Ovary (tissue), 3 donors: ENCODE measurements at regions not wholly inside any gene's neighbourhood (a gene's known extent, or its start where the extent isn't known, plus 50 kb on each side); places are given as distances from the start of the nearest gene placed in this dataset.
"Not testable (repeated sequence)": the region's sequence is repeated elsewhere in the genome, so short reads cannot be mapped to it uniquely, and the experiment has no call there.

Experiments
- POLR2A ChIP-seq: fragments of 450-650 bp; IDR thresholded peaks from one replicate; pipeline ENCODE4 v1.6.1; 2017; ENCODE audit warnings: antibody characterized with exemption, mild to moderate bottlenecking, moderate library complexity
- TF ChIP-seq, protein P1 (sequence below), 3 donors: fragments of 450-650 bp in 2 of 3; fragments of 200-600 bp in 1 of 3; IDR thresholded peaks; one replicate each; pipeline versions ENCODE4 v1.5.1 to v1.8.0; 2016 to 2022; ENCODE audit warnings: antibody characterized with exemption in 3 of 3, mild to moderate bottlenecking in 1 of 3
- donor health status: DM: no; HTN: no; CAD: no.

DNA sequence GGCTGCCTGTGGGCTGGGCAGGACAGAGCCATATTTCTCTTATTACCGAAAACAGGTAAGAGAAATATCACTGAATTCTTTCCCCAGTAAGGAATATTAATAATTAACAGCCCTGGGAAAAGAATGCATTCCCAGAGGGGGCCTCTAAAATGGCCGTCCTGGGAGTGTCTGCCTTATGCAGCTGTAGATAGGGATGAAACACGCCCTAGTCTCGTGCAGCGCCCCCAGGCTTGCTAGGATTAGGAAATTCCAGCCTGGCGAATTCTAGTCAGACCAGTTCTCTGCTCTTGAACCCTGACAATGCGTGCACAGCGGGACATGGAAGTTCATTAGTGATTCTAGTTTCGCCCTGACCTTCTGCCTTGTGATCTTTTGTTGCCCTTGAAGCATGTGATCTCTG, 104.1 kb upstream of the HCCS start:
- TF ChIP-seq, protein P1, sequence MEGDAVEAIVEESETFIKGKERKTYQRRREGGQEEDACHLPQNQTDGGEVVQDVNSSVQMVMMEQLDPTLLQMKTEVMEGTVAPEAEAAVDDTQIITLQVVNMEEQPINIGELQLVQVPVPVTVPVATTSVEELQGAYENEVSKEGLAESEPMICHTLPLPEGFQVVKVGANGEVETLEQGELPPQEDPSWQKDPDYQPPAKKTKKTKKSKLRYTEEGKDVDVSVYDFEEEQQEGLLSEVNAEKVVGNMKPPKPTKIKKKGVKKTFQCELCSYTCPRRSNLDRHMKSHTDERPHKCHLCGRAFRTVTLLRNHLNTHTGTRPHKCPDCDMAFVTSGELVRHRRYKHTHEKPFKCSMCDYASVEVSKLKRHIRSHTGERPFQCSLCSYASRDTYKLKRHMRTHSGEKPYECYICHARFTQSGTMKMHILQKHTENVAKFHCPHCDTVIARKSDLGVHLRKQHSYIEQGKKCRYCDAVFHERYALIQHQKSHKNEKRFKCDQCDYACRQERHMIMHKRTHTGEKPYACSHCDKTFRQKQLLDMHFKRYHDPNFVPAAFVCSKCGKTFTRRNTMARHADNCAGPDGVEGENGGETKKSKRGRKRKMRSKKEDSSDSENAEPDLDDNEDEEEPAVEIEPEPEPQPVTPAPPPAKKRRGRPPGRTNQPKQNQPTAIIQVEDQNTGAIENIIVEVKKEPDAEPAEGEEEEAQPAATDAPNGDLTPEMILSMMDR (IDR thresholded peaks at IDR 0.05), result not testable (repeated sequence)
- not testable (repeated sequence) for TF ChIP-seq POLR2A
